ENCODE measurements at regions not wholly inside any gene's neighbourhood (a gene's known extent, or its start where the extent isn't known, plus 50 kb on each side); places are given as distances from the start of the nearest gene placed in this dataset.

DNA sequence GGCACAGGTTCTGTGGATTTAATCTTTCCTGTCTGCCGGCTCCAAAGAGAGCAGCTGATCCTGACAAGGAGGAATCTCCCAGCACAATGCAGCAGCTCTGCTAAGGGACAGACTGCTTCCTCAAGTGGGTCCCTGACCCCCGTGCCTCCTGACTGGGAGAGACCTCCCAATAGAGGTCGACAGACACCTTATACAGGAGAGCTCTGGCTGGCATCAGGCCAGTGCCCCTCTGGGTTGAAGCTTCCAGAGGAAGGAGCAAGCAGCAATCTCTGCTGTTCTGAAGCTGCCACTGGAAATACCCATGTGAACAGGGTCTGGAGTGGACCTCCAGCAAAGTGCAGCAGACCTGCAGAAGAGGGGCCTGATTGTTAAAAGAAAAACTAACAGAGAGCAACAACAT is 630.2 kb upstream of the FTMT start:
- no peak for DNase-seq

DNA sequence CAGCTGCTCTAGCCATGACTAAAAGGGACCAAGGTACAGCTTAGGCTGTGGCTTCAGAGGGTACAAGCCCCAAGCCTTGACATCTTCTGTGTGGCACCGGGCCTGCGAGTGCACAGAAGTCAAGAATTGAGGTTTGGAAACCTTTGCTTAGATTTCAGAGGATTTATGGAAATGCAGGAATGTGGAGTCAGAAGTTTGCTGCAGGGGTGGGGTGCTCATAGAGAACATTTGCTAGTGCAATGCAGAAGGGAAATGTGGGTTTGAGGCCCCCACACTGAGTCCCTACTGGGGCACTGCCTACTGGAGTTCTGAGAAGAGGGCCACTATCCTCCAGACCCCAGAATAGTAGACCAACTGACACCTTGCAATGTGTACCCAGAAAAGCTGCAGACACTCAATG is 624.9 kb upstream of the FTMT start:
- no peak for DNase-seq

DNA sequence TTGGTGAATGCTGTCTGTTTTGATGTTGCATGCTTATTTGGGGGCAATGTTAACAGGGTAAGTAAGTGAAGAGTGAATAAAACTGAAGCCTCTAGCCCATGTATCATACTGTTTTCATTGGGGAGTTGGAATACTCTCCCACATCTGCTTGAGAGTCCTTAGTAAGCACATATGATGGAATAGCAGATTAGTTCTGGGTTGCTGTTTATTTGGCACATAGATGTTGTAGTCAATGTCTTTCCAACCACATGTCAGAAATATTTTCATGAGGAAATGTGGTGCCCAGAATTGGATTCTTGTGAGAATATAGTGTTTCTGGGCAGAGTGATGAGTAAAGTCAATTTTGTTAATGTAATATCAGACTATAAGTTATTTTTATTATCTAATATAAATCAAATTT is 611.7 kb upstream of the FTMT start:
- no peak for DNase-seq

DNA sequence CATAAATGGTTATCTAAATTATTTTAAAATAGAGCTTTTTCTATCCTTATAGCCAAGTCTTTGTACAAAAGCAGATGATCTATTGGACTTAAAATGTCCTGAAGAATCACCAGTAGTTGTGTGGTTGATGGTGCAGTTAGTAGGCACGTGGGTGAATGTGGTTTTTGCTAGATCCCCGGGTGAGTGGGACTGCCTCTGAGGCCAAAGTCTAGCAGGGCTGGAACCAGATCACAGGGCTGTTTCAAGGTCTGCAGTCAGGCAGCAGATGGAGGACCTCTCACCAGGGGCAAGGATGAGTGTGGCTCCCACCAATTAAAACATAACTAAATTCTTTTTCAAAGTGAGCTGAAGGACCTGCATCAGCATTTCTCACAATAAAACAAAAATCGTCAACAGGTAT is 604.7 kb upstream of the FTMT start:
- DNase-seq: no peak

DNA sequence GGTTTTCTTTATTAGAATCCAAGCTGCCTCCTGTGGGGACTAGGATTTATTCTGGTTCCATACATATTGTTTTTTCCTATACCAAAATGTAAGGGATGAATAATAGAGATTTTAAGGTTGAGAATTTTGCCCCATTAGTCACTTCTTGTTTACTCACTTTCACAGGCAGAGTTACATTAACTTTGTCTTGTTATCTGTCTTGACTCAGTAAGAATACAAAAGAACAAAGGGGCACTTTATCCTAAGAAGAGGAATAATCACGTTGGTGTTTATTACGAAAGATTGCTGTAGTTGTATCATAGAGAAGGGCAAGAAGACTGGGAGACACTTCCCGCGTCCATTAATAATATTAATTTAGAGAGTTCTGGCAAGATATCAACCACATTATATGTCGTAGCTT is 599.7 kb upstream of the FTMT start:
- DNase-seq: no peak

DNA sequence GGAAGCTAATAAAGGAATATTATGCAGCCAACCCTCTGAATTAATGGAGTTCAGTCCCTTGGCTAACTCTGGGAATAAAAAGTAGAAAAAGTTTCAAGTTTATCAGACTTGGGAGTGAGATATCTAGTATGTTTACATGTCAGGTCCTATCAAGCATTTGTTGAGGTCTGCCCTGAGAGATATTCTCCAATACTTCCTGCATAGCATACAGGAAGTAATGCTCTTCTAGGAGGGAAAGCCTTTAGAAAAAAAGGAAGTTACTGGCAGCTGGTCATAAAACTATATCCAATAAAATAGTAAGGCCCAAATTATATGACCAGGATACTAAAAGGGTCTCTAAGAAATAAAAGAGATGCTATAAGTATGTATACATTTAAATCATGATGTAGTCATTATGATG is 594.1 kb upstream of the FTMT start:
- peak in 1 of 3 donors; percentile 18 for DNase-seq

DNA sequence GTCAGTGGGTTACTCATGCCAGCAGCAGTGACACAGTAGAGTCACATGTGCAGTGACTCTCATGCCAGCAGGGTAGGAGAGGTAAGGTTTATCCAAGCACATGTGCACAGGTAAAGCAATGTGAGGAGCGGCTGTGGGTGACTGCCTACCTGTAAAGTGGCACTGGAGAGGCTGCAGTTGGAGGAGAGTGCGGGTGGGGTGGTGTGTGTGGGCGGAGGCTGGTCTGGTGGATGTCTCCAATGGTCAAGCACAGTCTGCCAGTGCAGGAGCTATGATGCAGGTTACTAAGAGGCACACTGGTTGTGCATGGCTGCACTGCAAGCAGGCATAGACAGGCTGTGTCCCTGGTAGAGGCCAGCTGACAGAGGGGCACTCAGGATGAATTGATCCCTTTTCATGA is 588.2 kb upstream of the FTMT start:
- DNase-seq: no peak

DNA sequence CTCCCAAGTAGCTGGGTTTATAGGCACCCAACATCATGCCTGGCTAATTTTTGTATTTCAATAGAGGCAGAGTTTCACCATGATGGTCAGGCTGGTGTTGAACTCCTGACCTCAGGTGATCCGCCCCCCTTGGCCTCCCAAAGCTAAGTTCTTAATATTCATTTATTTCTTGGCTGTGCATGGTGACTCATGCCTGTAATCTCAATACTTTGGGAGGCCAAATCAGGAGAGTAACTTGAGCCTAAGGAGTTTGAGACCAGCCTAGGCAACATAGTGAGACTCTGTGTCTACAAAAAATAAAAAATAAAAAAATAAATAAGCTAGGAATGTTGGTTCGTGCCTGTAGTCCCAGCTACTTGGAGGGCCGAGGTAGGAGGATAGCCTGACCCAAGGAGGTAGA is 587.1 kb upstream of the FTMT start:
- no peak for DNase-seq

DNA sequence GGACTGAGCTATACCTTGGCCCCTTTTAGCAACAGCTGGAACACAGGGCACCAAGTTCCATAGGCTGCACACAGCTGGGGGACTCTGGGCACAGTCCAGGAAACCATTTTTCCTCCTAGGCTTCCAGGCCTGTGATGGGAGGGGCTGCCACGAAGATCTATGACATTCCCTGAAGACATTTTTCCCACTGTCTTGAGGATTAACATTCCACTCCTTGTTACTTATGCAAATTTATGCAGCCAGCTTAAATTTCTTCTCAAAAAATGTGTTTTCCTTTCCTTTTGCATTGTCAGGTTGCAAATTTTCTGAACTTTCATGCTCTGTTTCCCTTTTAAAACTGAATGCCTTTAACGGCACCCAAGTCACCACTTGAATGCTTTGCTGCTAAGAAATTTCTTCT is 580.1 kb upstream of the FTMT start:
- no peak for DNase-seq

DNA sequence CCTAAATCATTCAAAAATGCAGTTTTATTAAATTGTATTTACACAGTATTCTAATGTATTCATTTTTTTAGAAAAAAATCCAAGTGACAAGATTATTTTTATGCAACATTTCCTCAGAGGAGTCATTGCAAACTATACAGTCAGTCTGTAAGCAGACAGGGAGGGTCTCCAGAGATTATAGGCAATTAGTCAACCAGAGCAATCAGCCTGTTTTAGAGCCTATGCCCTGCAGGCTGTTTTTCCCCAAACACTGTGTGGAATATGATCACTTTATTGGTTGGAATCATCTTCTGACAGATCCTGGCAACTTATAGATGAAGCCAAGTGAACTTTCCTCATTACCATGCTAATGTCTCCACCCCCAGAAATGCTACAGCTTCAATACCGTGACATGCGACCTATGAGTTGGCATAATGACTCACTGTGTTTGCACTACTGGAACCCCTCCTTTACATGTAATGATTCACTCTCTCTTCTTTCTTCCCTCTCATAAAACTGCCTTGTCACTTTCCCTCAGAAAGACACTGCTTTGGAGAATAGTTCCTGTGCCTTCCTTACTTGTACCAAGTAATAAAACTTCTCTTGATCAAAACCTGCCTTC is 577.7 kb upstream of the FTMT start:
- peak; percentile 22 to 63 (median 39) for DNase-seq

DNA sequence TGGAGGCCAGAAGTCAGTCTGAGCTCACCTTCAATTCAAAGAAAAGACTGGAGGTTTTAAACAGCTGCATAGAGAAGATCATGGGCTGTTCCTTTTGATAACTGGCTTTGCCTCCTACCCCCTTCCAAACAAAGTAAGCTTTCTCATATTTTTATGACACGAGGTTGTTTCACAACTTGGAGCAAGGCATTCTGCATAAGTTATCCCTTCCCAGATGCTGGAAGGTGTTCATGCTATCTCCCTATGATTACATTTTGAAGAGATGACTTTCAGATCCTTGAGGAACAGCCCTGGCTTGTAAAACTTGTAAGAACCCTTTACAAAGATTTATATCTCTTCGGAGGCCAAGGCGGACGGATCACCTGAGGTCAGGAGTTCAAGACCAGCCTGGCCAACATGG is 571.9 kb upstream of the FTMT start:
- DNase-seq: no peak

DNA sequence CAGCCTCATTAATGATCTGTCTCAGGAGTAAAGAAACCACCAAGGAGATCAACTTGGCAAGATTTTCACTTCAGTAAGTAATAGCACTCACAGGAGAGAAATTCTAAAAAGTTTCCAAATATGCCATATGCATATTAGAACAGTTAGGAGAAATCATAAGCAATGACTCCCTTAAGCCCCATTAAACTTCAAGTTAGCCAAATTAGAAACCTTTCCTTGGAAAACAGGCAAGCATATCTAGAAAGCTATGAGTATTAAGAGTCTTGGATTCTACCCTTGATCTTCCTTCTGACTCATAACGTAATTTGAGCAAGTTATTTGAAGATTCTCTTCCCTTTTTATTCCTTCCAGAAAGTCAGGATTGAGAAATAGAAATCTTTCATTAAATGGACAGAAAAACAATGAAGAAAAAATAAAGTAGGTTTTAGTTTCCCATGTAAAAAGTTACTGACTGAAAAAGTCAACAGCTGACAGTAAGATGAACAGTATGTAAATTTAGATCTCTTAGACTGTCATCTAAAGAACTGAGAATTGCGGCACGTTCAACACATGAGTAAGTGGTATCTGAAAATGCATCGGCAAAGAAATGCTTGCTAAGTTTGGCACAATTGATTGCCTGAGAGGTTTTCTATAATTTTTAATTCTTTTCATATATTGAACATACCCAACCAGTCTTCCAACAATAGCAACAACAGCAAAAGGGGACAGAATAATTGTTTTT is 565.7 kb upstream of the FTMT start:
- DNase-seq: peak in 2 of 3 donors; percentile 18 to 57

DNA sequence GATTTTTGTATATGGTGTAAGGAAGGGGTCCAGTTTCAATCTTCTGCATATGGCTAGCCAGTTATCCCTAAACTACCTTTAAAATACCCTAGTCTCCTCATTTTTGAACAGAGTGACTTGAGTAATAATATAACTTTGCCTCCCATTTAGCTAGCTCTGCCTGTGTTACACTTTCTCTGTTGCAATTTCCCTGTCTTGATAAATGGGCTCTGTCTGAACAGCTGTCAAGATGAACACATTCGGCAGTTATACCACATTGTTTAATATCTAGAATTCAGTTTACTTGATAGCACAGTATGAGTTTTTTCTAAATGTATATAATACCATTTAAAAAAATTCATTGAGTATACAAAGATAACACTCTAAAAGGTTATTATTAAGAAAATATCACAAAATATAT is 562.9 kb upstream of the FTMT start:
- DNase-seq: no peak

DNA sequence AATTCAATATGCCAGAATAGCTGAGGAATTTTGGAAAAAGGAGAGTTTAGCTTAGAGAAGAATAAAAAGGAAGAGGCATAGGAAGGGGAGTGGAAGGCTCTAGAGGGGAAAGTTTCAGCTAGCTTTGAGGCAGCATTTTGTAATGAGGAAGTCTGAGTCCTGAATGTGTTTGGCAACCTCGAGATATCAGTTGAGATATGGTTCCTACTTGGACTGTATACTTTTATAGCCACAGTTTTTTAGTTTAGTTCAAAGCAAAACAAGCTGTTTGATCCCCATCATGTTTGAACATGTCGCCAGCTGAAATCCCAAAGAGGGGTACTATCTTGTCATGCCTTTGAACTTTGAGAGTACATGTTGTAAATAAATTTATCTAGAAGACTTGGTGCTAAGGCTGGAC is 559.0 kb upstream of the FTMT start:
- peak in 1 of 3 donors; percentile 6 for DNase-seq

DNA sequence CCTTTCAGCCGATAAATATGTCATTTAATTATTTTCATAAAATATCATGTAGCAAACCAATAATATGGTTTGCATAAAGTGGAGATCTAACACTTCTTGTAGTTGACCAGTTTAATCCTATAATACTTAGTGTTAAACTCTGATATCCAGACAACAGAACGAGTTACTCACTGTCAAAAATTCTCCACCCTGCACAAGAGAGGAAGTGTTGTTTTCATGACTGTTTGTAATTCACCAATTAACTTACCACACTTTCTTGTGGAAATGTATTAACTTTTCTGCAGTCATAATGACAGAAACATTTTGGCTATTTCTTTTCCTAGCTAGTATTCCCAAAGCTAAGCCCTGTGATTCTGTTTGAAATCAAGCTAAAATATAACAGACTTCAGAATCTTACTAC is 555.3 kb upstream of the FTMT start:
- DNase-seq: peak in 1 of 3 donors; percentile 28

DNA sequence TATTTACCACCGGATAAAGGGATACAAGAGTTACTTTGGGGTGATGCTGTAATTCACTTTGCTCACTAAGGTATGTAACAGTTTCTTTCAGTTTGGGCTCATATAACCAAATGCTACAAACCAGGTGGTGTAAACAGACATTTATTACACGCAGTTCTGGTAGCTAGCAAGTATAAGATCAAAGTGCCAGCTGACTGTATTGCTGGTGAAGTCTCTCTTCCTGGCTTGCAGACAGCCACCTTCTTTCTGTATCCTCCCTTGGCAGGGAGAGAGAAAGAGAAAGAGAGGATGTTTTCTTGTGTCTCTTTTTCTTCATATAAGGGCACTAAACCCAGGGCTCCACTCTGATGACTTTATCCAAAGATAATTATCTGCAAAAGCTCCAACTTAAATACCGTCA is 552.5 kb upstream of the FTMT start:
- no peak for DNase-seq

DNA sequence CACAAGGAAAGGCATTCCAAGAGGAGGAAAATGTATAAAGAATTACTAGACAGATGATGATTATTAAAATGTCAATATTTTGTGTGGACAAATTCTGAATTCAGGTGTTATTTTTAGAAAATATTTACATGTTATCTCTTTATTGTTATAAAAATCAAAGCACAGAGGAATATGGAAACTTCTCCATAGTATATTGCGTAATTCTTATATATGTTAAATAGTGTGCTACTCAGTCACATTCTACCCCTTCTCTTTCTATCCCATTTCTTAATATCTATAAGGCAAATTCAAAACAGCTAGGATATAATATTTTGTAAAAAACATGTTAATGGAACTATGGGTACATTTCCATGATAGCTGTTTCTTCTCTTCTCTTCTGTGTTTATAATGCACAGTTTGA is 546.8 kb upstream of the FTMT start:
- DNase-seq: no peak

DNA sequence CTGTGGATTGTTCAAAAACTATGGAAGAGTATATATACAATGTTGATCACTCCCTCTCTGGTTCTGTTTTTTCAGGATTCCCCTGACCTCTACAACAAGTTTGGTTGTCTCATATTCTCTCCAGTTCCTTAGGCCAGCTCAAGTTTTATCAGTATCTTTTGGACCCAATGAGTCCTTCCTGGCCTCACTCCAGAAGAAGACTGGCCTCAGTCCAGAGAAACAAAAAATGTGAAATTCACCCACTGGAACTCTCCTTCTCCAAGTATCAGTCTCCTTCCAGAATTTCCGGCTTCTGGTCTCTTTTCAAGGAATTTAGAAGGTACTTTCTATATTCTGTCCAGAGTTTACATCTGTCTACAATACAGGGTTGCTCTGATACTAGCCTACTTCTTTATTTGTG is 537.8 kb upstream of the FTMT start:
- DNase-seq: no peak

DNA sequence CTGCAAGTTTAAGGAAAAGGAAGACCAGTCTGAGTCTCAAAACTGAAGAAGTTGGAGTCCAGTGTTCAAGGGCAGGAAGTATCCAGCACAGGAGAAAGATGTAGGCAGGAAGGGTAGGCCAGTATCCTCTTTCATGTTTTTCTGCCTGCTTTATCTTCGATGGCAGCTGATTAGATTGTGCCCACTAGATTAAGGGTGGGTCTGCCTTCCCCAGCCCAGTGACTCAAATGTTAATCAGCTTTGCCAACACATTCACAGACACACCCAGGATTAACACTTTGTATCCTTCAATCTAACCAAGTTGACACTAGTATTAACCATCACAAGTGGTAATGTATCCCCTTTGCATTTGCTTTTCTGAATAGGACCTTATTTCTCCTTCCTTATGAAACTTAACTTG is 535.9 kb upstream of the FTMT start:
- DNase-seq: no peak

DNA sequence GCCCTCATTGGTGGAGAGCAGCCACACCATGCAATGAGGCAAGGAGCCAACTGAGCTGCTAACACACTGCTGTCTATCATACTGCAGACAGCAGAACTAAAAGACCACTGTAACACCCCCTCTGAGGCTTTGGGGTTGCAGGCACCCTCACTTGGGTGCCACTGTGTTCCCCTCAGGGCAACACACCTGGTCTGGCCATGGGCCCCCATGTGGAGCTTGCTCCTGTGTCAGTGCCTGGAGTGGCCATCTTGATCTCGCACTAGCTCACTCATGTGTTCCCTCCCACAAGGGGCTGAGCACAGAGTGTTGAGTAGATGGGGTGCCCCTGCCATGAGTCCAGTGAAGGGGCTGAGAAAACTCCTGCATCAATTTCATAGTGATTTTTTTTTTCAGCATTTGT is 532.4 kb upstream of the FTMT start:
- no peak for DNase-seq

DNA sequence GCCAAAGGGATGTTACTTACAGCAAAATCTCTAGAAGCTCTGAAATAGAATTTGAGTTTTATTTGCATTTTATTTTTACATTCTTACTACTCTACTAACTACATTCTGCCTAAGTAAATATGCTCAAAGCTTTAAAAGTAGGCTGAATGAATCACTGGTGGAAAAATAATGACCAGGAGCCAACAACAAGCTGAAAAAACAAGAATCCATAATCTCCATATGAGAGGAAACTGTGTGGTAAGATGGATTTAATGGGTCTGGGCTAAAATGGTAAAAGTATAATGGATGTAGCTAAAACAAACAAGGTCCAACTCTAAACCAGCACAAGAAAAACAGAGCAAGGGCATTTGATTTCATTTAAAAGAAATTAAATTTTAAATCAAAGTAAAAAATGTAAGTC is 525.8 kb upstream of the FTMT start:
- DNase-seq: no peak

DNA sequence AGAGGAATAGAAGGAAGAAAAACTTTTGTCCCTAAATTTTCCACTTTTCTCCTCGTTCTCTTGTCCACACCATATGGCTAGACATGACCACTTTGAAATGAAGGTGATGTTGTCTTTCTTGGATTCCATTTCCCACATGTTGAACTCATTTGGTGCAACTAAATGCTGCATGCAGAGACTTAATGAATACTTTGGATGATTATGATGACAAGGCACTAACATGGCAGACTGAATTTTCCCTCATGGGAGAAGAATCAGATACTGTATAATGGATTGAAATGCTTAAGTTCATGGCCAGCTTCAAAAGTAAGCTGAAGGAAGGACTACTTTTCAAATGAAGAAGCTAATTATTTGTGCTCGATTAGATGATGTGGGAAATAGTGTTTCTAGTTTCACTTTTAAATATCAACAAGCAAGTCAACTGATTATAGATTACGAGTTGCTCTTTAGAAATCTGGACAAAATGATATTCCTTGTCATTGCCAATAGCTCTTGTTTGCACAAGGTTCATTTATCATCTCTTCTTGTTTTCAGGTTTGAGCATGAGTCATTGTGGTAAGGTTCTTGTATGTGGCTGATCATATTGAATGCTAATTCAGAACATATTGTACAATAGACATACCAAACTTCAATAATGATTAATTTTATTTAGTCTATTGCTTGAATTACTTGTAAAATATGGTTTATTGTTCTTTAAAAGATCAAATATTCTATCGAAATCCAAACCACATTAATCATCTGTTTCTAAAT is 501.3 kb upstream of the FTMT start:
- no peak for DNase-seq

DNA sequence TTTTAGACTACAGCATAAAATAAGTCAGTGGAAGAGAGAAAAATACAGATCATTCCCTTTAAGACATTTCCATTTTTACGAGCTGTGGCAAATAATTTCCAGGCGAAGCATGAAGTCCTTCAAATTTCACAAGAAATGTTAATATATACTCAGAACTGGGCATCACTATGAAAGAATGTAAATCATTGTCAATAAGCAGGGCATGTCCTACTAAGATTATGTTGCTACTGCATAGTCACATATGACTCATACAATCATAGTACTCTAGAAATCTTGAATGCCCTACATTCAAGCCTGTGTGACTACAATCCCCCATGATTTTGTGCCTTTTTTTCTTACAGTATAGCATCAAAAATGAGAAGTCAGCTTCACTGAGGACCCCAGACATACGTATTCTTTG is 485.2 kb upstream of the FTMT start:
- DNase-seq: no peak

DNA sequence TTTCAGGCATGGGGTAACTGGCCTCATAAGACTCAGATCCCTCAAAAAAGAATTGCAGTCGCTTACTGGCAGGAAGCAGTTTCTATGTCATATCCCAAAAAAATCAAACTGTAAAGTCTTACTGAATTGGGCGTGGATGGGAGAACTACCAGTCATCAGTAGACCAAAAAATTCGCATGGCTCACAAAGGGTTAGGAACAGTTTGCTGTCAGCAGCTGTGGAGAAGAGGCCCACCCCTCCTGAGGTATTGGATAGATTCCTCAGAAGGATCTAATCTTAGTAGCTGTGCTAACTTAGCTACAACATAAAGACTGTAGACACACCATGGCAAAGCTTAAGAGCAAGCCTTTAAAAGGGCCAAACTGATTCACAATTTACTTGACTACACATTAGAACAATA is 478.3 kb upstream of the FTMT start:
- DNase-seq: no peak

DNA sequence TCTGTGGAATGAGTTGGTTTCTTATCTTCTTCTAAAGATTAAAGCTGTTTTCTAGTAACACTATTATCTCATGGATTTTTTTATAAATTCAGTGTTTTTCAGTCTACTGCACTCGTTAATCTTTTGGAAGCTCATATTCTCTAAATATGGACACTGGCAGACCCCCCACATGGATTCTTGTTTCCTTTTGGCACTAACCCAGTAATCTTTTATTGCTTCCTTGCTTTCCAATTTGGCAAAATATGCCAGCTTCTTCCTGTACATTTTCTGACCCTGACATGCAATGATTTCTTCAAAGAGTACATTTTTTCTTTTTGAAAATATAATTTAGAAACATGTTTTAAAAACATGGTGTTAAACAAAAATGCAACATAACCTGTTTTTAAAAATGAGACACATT is 474.2 kb upstream of the FTMT start:
- DNase-seq: no peak
